Fibroblast of mammary gland (primary cell): ENCODE measurements at regions not wholly inside any gene's neighbourhood (a gene's known extent, or its start where the extent isn't known, plus 50 kb on each side); places are given as distances from the start of the nearest gene placed in this dataset.

ENCODE experiments used
- DNase-seq: peaks from one replicate; pipeline ENCODE4 v3.0.0-alpha.2; 2010; ENCODE audit warnings: low read depth
- H3K4me3 ChIP-seq: 2 replicates; pipeline ENCODE4 v1.5.1; 2011; ENCODE audit warnings: low read depth, mild to moderate bottlenecking, low read length, moderate library complexity; ENCODE audit not compliant: control insufficient read depth
- CTCF ChIP-seq: conservative IDR thresholded peaks from 2 replicates; pipeline ENCODE4 v1.5.1; 2011; ENCODE audit warnings: low read depth, low read length, inconsistent platforms; ENCODE audit not compliant: control insufficient read depth, insufficient read depth

GRCh38 chr17:77512062-77512946 lies 371.5 kb downstream of the SEC14L1 start:
- H3K4me3 ChIP-seq, result no peak overlapping the region
- TF ChIP-seq CTCF, result no peak
- DNase-seq, result no peak

- no peak for DNase-seq
- no peak for TF ChIP-seq CTCF
- no peak overlapping the region for H3K4me3 ChIP-seq
Observed at GRCh38 chr17:77513045-77513444, 372.3 kb downstream of the SEC14L1 start.

GRCh38 chr17:77515227-77515626 lies 374.5 kb downstream of the SEC14L1 start:
- DNase-seq, result no peak
- TF ChIP-seq CTCF, result no peak
- no peak overlapping the region for H3K4me3 ChIP-seq

GRCh38 chr17:77516902-77517301 lies 376.1 kb downstream of the SEC14L1 start:
- no peak for TF ChIP-seq CTCF
- H3K4me3 ChIP-seq, result no peak overlapping the region
- DNase-seq, result peak; percentile 96

GRCh38 chr17:77521076-77521475 lies 380.3 kb downstream of the SEC14L1 start:
- DNase-seq, result no peak
- TF ChIP-seq CTCF, result no peak
- H3K4me3 ChIP-seq, result no peak overlapping the region

GRCh38 chr17:77523540-77523939 lies 382.8 kb downstream of the SEC14L1 start:
- TF ChIP-seq CTCF, result no peak
- no peak for DNase-seq

GRCh38 chr17:77526259-77526711 lies 385.5 kb downstream of the SEC14L1 start:
- no peak for DNase-seq
- TF ChIP-seq CTCF, result no peak
- no peak overlapping the region for H3K4me3 ChIP-seq

More at GRCh38 chr17:77523540-77523939, 382.8 kb downstream of the SEC14L1 start:
- H3K4me3 ChIP-seq, result no peak overlapping the region
